Aorta (tissue), 5 donors: ENCODE measurements at regions not wholly inside any gene's neighbourhood (a gene's known extent, or its start where the extent isn't known, plus 50 kb on each side); places are given as distances from the start of the nearest gene placed in this dataset.

ENCODE experiments used
- ATAC-seq: fragments of 200-7000 bp; cut with Tn5 transposase; one replicate; pipeline ENCODE4 v1.9.1; 2022; ENCODE audit warnings: moderate library complexity; ENCODE audit not compliant: low FRiP score
- DNase-seq, 2 donors: peaks; one replicate each; pipeline ENCODE4 v3.0.0-alpha.2; 2020
- H3K27ac ChIP-seq, 2 donors: one replicate each; pipeline ENCODE4 v1.5.1; 2013; ENCODE audit warnings: low read length in 2 of 2, mild to moderate bottlenecking in 2 of 2, moderate library complexity in 2 of 2, control low read depth in 1 of 2, inconsistent platforms in 1 of 2, low read depth in 1 of 2
- H3K27me3 ChIP-seq, 2 donors: one replicate each; pipeline ENCODE4 v1.6.1; 2013; ENCODE audit warnings: control low read depth in 1 of 2, low read length in 1 of 2, mild to moderate bottlenecking in 1 of 2, moderate library complexity in 1 of 2; ENCODE audit not compliant: insufficient read depth in 2 of 2, control insufficient read depth in 1 of 2
- H3K36me3 ChIP-seq, 2 donors: one replicate each; pipeline ENCODE4 v1.6.1; 2013; ENCODE audit warnings: control low read depth in 1 of 2, low read length in 1 of 2, mild to moderate bottlenecking in 1 of 2; ENCODE audit not compliant: insufficient read depth in 2 of 2, control insufficient read depth in 1 of 2
- H3K4me1 ChIP-seq, 2 donors: one replicate each; pipeline ENCODE4 v1.6.1; 2013; ENCODE audit warnings: low read length in 2 of 2, control low read depth in 1 of 2, mild to moderate bottlenecking in 1 of 2, moderate library complexity in 1 of 2; ENCODE audit not compliant: insufficient read depth in 2 of 2, control insufficient read depth in 1 of 2
- H3K4me3 ChIP-seq, 2 donors: one replicate each; pipeline ENCODE4 v1.5.1; 2013; ENCODE audit warnings: low read length in 2 of 2, control low read depth in 1 of 2, mild to moderate bottlenecking in 1 of 2
- H3K9me3 ChIP-seq: one replicate; pipeline ENCODE4 v1.6.1; 2013; ENCODE audit warnings: mild to moderate bottlenecking, low read length; ENCODE audit not compliant: control insufficient read depth
- WGBS, 2 donors: extraction: QIAGEN DNeasy Blood & Tissue Kit; methylation state at CpG; one replicate each; pipeline ENCODE4 v1.1.7; 2013; 5-methylcytosine and 5-hydroxymethylcytosine counted together
- intact Hi-C, 2 donors: fragments of 100-400 bp; cut with DNase I; formaldehyde crosslinking; loops; one replicate each; pipeline versions ENCODE4 v1.14.2 to v1.15.0; 2022
- donor health status: healthy with polysubstance abuse.
- donor health status: Bipolar disorder and iron deficiency.
- donor health status: DM: no; HTN: no; CAD: no.
- donor health status: DM: no; HTN: no; CAD: no.
- donor health status: DM: yes; HTN: yes; CAD: no.

GRCh38 chr4:134663742-134664141 lies 462.2 kb upstream of the PABPC4L start:
- DNase-seq (no peak), ATAC-seq (no peak)
- H3K9me3 ChIP-seq: peaks cover 2% of the 10 kb centered on the region
- no peak overlapping the region for H3K4me3 ChIP-seq
- H3K27ac ChIP-seq: no peak overlapping the region
- intact Hi-C loops: no loop called here
- H3K4me1 ChIP-seq: no peaks in the 10 kb centered on the region
- 81 to 89% methylated on average over 1 of the region's 1 CpG for WGBS, 2 donors
- H3K36me3 ChIP-seq: no peaks in the 10 kb centered on the region
- H3K27me3 ChIP-seq: no peaks in the 10 kb centered on the region

GRCh38 chr4:134650461-134650860 lies 448.9 kb upstream of the PABPC4L start:
- H3K27ac ChIP-seq: no peak overlapping the region
- no peak for ATAC-seq
- WGBS, 2 donors: 91 to 94% methylated on average over 2 of the region's 2 CpGs
- no peaks in the 10 kb centered on the region for H3K4me1 ChIP-seq
- DNase-seq: no peak
- H3K36me3 ChIP-seq: no peaks in the 10 kb centered on the region
- H3K4me3 ChIP-seq: no peak overlapping the region
- H3K9me3 ChIP-seq: no peaks in the 10 kb centered on the region
- no peaks in the 10 kb centered on the region for H3K27me3 ChIP-seq
- intact Hi-C loops: no loop called here

GRCh38 chr4:134645778-134646177 lies 444.2 kb upstream of the PABPC4L start:
- no peak for ATAC-seq
- Histone ChIP-seq H3K4me1 (no peaks in the 10 kb centered on the region), H3K9me3 (no peaks in the 10 kb centered on the region), H3K27ac (no peak overlapping the region), H3K4me3 (no peak overlapping the region), H3K36me3 (no peaks in the 10 kb centered on the region), H3K27me3 (no peaks in the 10 kb centered on the region)
- intact Hi-C loops: no loop called here
- 94 to 95% methylated on average over 2 of the region's 2 CpGs for WGBS, 2 donors
- DNase-seq: no peak

GRCh38 chr4:134636338-134637051 lies 434.9 kb upstream of the PABPC4L start:
- intact Hi-C loops: no loop called here
- Histone ChIP-seq H3K4me3 (no peak overlapping the region), H3K27me3 (peaks cover 0 to 2% of the 10 kb centered on the region in 2 donors)

GRCh38 chr4:134634301-134634700 lies 432.7 kb upstream of the PABPC4L start:
- peak in 1 of 2 donors; percentile 64 for DNase-seq

More at GRCh38 chr4:134636338-134637051, 434.9 kb upstream of the PABPC4L start:
- no peaks in the 10 kb centered on the region for H3K36me3 ChIP-seq
- DNase-seq: no peak
- H3K27ac ChIP-seq: no peak overlapping the region
- H3K4me1 ChIP-seq: no peaks in the 10 kb centered on the region
- ATAC-seq: no peak
- no peaks in the 10 kb centered on the region for H3K9me3 ChIP-seq
- 59 to 60% methylated on average over 7 of the region's 7 CpGs for WGBS, 2 donors

GRCh38 chr4:134632056-134632455 lies 430.5 kb upstream of the PABPC4L start:
- Histone ChIP-seq H3K27me3 (no peaks in the 10 kb centered on the region), H3K27ac (no peak overlapping the region), H3K4me3 (no peak overlapping the region), H3K4me1 (no peaks in the 10 kb centered on the region), H3K9me3 (no peaks in the 10 kb centered on the region), H3K36me3 (no peaks in the 10 kb centered on the region)
- ATAC-seq (no peak), DNase-seq (no peak)
- WGBS, 2 donors: 78 to 85% methylated on average over 1 of the region's 1 CpG
- intact Hi-C loops: no loop called here

More at GRCh38 chr4:134634301-134634700, 432.7 kb upstream of the PABPC4L start:
- intact Hi-C loops: no loop called here
- ATAC-seq: no peak
- Histone ChIP-seq H3K4me3 (no peak overlapping the region), H3K4me1 (no peaks in the 10 kb centered on the region), H3K27ac (no peak overlapping the region), H3K36me3 (no peaks in the 10 kb centered on the region), H3K27me3 (no peaks in the 10 kb centered on the region), H3K9me3 (no peaks in the 10 kb centered on the region)
- 48 to 53% methylated on average over 7 of the region's 7 CpGs for WGBS, 2 donors

- no peak overlapping the region for H3K4me3 ChIP-seq
- ATAC-seq (no peak), DNase-seq (no peak)
- intact Hi-C loops: no loop called here
- no peaks in the 10 kb centered on the region for H3K36me3 ChIP-seq
- no peak overlapping the region for H3K27ac ChIP-seq
- no peaks in the 10 kb centered on the region for H3K27me3 ChIP-seq
- no peaks in the 10 kb centered on the region for H3K9me3 ChIP-seq
- no peaks in the 10 kb centered on the region for H3K4me1 ChIP-seq
These were observed 426.5 kb upstream of the PABPC4L start for GRCh38 chr4:134628066-134628465.

- H3K27me3 ChIP-seq: no peaks in the 10 kb centered on the region
- no peaks in the 10 kb centered on the region for H3K9me3 ChIP-seq
- no peak overlapping the region for H3K27ac ChIP-seq
- no peak overlapping the region for H3K4me3 ChIP-seq
- DNase-seq: no peak
- no peaks in the 10 kb centered on the region for H3K4me1 ChIP-seq
- no peaks in the 10 kb centered on the region for H3K36me3 ChIP-seq
- intact Hi-C loops: no loop called here
- ATAC-seq: no peak
- WGBS, 2 donors: 96 to 97% methylated on average over 3 of the region's 3 CpGs
These were observed 425.8 kb upstream of the PABPC4L start for GRCh38 chr4:134627366-134627765.

- whole genome bisulfite sequencing, 2 donors: 76 to 77% methylated on average over 1 of the region's 1 CpG
- no peak for ATAC-seq
- Histone ChIP-seq H3K27ac (no peak overlapping the region), H3K36me3 (no peaks in the 10 kb centered on the region), H3K9me3 (no peaks in the 10 kb centered on the region), H3K4me3 (no peak overlapping the region), H3K4me1 (no peaks in the 10 kb centered on the region), H3K27me3 (no peaks in the 10 kb centered on the region)
- DNase-seq: no peak
- intact Hi-C loops: no loop called here
These were observed 422.8 kb upstream of the PABPC4L start for GRCh38 chr4:134624365-134624764.
